Activated CD4-positive, alpha-beta T cell treated with anti-CD3 and anti-CD28 coated beads, Interleukin-2, amount 50 U/mL, for 1 hour (primary cell): ENCODE measurements at regions not wholly inside any gene's neighbourhood (a gene's known extent, or its start where the extent isn't known, plus 50 kb on each side); places are given as distances from the start of the nearest gene placed in this dataset.
A peak's percentile ranks its signal among the peaks of the same experiment; 100 is the strongest.
"Not testable (repeated sequence)": the region's sequence is repeated elsewhere in the genome, so short reads cannot be mapped to it uniquely, and the experiment has no call there.

Source experiments
- DNase-seq: peaks from one replicate; pipeline ENCODE4 v3.0.0-alpha.2; 2020

DNA sequence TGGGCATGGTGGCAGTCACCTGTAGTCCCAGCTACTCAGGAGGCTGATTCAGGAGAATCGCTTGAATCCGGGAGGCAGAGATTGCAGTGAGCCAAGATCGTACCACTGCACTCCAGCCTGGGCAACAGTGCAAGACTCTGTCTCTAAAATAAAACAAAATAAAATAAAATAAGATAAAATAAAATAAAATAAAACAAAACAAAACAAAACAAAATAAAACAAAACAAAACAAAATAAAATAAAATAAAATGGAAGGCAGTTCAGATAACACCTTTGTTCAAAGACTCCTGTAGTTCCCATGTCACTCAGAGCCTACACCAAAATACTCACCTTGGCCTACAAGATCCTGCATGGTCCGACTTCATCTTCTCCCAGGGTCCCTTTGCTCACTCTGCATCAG lies 61.3 kb downstream of the SYF2 start:
- not testable (repeated sequence) for DNase-seq

DNA sequence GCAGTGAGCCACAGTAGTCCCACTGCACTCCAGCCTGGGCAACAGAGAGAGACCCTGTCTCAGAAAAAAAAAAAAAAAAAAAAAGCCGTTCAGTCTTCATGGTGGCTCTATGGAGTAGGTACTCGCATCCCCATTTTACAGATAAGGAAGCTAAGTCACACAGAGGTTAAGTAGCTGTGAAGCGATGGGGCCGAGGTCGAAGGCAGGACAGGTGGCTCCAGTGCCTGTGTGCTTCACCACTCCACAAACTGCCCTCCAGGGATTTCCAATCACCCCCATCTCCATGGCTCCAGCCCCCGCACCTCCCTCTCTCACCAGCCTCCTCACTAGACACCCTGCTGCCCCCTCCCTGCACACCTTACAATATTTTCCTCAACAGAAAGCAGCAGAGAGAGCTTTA lies 61.9 kb downstream of the SYF2 start:
- DNase-seq: no peak

DNA sequence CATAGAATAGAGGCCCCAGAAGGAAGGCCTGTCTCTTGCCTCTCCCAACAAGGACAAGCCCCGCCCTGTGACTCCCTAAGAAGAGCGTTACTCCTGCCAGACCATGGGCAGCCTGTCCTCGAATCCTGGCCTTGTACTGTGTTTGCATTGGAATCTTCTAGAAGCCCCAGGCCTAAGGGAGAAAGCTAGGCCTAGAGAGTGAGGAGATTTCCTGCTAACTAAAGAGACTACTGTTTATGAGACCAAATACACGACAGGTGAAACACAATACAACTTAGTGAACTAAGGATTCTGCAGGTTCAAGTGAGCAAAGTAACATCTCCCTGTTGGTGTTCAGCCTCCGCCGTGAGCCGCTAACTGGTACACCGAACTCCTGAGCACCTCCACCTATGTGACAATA lies 62.7 kb downstream of the SYF2 start:
- no peak for DNase-seq

DNA sequence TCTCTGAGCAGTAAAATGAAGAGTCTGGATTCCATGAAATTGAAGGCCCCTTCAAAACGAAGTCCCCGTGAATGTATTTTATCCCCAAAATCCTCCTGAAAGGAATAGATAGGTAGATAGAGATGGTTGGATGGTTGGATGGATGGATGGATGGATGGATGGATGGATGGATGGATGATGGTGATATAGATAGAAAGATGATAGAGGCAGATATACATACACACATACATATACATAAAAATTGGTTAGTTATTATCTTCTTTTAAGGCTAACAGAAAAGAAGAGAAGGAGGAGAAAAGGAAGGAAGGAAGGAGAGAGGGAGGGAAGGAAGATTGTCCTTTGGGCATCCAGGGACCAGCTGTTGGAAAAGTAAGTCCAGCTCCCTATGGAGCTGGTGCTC lies 63.1 kb downstream of the SYF2 start:
- DNase-seq: no peak

DNA sequence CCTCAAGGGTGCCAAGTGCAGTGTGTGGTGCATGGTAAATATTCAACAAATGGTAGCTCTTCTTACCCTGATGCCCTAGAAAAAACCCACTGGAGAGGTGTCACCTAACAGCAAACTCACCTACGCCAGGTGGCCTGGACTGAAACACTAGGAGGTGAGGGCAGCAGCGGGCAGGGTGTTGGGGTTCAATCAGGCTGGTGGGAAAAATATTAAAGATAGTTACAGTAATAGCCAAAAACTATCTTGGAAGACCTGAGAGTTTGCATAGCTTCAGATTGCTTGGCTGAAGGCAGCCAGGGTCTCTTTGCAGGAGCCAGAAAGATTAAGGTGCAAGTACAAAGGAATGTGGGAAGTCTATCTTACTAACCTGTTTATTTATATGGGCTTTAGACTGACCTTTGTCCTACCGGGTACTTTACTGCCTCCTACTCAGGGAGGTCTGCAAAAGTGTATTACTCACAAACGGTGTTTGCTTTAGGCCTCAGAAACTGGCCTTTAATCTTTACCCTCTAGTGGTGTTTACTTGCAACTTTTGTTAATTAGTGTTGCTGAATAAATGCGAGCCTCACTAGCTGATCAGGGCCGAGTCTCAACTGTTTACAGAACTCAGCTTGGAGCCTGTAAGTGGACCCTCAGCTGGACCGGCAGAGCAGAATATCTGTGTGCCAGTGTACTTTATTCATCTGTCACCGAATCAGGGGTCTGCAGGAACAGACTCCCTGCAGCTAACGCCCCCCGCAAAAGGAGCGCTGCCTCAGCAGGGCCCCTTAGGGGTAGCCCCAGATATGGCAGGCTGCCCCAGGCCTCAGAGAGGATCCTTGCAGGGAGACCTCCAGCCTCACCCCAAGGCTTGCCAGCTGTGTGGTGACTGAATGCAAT lies 63.9 kb downstream of the SYF2 start:
- DNase-seq: no peak

DNA sequence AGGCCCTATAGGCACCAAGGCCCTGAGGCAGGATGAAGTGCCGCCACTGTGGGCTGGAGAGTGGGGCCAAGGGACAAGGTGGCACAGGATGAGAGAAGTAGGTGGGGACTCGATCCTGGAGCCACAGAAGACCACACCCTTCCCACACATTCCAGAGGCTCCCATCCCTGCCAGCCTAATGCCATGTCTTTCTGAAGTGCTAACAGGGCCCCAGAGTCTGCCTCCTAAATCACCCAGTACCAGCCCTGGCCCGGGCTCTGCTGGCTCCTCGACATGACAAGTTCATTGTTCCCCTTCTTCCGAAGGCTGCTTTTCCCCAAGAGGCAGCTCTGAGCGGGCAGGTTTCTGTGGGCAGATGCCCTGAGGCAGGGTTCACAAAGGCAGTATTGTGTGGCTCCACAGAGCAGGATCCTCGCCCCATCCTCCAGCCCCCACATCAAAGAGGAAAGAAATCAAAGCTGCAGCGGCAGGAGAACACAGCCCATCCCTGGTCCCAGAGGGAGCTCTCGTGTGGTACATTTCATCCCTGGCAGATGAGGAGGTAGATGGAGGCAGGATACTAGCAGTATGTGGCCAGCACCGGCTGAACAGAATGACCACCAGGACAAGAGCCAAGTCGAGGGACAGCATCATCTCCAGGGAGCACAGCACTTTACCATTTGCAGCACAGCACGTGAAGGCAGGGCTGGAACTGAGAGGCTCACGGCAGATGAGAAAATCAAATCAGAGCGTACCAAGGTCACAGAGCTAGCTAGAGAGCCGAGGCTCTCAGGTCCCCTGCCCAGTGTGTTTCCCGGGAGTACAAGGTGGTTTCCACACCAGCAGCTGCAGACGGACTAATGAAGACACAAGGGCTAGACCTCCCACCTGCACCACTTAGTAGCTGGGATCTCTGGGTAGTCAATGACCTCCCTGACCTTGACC lies 64.8 kb downstream of the SYF2 start:
- DNase-seq: peak; percentile 2

DNA sequence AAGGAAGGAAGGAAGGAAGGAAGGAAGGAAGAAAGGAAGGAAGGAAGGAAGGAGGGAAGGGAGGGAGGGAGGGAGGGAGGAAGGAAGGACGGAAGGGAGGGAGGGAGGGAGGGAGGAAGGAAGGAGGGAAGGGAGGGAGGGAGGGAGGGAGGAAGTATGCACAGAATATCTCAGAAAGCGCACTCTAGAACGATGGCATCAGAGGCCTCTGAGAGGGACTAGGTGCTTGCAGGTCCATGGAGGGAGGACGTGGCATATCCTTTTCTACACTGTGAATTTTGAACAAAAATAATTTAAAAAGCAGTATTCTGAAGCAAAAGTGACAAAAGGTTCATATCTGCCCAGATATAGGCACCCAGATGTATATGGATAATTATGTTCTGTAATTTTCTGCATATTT lies 65.5 kb downstream of the SYF2 start:
- no peak for DNase-seq

DNA sequence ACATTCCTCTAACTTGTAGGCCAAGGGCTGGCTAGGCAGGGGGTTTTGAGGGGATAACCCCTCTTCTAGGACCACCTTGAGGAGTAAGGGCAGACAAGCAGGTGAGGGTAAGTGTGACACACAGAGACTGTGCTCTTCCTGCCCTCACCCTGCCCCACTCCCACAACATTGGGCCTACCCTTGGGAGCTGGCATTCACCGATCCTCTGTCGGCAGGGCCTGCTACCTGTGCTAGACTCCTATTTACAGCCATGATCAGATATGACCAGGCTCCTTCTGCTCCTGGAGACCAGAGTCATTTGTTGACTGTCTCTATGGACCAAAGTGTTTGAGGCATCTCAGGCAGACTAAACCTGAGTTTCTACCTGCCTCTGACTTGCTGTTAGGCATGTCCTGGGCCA lies 68.3 kb downstream of the SYF2 start:
- DNase-seq: no peak

DNA sequence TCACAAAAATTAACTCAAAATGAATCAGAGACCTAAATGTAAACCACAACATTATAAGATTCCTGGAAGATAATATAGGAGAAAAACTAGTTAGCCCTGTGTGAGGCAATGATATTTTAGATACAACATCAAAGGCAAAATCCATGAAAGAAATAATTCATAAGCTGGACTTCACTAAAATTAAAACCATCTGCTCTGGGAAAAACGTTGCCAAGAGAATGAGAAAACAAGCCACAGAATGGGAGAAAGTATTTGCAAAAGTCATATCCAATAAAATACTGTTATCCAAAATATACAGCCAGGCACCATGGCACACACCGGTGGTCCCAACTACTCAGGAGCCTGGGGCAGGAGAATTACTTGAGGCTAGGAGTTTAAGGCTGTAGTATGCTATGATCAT lies 70.3 kb downstream of the SYF2 start:
- no peak for DNase-seq

DNA sequence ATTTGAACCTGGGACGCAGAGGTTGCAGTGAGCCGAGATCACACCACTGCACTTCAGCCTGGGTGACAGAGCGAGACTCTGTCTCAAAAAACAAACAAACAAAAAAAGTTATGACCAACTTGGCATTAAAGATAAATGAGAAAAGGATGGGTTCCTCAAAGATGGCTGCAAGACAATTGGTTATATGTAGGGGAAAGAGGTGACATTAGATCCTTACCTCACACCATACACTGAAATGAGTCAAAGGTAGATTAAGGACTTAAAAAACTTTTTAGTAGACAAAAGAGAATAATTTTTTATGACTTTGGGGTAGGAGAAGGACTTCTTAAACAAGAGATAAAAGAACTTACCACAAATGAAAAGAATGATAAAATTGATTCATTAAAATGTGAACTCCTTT lies 74.5 kb downstream of the SYF2 start:
- no peak for DNase-seq

DNA sequence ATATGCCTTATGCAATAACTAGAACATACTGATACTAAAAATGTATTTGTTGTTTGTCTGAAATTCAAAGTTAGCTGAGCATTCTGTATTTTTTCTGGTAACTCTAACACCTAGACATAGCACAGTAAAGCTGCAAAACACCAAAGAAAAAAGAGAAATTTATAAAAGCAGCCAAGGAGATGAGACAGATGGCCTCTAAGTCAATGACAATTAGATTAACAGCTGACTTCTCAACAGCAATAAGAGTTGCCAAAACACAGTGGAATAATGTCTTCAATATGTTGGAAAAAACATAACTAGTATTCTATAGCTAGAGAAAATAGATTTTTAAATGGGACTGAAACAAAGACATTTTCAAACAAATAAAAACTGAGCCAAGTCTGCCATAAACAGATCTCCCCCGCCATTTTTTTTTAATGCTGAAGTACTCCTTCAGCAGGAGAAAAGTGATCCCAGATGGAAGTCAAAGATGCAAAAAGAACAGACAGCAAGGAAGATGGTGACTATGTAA lies 81.3 kb downstream of the SYF2 start:
- DNase-seq: no peak

DNA sequence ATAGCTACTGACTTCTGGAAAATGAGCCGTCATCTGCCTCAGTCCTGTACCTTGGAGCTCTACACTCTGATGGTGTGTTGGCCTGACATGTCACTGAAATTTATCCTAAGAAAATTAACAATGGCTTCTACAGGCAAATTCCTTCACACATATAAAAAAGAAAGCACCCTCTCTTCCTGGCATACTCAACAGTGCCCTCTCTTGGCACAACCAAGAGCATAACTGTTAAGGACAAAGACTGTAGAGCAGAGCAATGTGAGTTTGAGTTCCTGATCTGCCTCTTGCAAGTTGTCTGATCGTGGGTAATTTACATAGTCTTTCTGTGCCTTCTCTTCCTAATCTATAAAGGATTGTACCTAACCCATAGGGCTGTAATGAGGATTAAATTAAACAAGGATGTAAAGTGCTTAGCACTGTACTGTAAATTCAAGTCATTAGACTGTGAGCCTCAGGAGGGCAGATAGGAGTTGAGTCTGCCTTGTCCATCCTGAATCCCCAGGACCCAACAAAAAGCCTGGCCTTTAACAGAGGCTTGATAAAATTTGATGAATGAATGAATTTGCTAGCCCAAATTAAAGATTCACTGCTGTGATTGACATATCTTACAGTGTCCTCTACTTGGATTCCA lies 83.5 kb downstream of the SYF2 start:
- no peak for DNase-seq

DNA sequence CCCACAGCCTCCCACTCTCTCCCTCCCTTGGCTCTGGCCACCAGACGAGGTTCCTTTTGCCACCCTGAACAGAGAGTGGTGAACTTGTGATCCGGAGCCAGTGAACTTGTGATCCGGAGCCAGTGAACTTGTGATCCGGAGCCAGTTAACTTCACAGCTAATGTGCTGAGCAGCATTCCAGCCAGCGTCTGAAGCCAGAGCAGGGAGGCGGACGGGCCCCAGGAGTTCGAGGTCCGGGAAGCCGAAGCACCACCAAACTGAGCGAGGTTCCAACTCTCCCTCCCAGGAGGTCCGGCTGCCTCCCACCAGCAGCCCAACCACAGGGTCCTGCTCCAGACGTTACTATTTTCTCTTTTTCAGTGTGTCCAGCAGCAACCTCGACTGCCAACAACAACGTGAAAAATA lies 85.8 kb downstream of the SYF2 start:
- no peak for DNase-seq

DNA sequence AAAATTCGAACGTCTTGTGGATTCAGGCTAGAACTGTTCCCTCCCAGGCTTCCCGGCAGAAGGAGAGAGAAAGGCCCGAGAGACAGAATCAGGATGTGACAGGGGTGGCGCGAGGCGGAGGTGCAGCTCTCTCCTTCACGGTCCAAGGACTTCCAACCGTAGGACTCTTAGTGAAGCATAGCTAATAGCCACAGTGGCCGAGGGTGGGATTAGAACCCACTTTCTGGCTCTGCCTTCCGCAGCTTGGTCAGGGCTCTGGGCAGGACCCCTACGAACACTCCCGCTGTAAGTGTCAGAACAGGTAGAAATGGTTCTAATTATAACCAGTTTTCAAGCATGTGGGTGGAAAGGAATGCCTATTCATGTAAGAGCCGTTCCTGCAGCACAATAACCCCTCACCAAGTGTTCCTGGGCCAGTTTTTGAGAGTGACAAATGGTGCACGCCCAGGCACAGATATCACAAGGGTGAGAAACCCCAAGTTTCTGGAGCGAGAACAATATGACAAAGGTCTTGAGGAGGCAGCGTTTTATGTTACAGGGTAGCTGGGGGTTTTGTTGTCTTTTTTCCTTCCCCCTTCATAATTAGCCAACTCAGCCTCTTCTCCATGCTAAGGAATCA lies 86.4 kb downstream of the SYF2 start:
- no peak for DNase-seq

DNA sequence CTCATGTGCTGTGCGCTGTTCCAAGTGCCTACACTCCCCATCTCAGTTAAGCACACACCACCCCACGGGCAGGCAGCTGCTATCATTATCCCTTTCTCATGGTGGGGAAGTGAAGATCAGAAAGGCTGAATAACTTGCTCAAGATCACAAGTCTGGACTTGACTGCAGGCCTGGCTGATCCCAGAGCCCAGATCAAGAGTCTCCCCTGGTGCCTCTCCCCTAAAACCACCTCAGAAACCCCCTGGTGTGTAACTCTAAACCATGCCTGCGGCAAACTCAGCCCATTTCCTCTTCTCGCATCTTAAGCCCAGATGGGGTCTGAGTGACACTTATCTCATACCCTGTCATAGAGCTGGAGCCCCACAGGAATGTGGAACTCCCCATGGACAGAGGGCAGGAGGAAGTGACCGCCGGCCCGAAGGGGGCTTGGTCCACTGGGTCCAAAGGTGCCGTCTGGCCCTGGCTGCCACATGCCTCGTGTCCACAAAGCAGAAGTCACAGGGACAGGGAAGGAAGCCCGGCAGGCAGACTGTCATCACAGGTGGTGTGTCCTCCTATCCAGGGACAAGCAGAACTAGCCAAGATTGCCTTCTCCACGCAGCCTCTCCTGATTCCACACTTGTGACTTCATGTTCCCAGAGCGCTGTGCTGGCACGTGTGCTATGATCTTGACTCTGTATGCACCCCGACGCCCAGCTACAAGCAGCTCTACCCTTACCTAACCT lies 92.1 kb downstream of the SYF2 start:
- no peak for DNase-seq

DNA sequence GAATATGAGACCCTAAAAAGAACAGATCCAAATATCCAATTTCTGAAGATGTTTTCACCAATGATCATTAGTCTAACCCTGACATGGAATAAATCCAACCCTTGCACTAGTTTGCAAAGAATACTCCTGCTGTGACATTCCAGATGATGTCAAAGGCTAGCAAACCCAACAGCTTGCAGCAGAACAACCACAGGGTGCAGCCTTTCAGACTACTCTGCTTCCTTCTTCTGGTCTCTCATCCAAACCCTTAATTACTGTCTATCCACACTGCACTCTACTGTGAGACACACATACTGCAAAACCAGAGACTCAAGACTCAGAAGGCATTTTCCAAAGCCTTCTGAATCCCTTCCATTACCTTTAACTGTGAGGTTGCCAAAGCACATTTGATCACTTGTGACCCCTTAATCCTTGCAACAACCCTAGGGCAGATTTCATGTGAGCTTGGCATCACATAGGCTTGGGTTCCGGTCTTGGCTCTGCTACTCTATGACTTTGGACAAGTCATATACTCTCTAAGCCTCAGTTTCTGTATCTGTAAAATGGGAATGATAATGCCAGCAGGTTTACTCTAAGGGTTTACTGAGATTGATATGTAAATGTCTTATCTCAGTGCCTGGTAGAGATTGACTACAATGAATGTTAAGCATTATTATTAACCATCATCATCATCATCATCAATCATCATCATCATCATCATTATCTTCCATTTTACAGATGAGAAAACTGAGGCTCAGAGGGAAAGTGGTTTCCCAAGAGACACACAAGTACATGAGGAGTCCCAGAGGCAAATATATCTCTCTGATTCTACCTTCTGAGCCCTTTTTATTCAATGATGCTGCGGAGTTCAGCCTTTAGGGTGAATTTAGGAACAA lies 94.5 kb downstream of the SYF2 start:
- no peak for DNase-seq

DNA sequence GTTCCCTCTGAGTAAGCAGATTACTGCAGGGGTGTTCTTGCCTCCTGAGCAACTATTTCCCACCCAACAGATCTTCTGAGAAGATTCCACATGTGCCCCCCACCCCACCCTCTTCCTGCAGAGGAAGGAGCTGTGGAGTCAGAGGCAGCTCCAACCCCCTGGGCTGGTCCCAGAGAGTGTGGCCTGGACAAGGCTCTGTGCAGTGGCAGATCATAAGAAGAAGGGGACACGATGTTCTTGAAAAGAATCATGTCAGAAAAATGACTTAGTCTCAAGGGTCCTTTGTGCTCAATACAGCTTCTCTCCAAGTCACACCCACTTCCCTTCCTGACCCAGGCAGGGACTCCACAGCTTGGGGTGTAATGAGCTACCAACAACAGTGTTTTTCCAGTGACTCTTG lies 95.2 kb downstream of the SYF2 start:
- no peak for DNase-seq

DNA sequence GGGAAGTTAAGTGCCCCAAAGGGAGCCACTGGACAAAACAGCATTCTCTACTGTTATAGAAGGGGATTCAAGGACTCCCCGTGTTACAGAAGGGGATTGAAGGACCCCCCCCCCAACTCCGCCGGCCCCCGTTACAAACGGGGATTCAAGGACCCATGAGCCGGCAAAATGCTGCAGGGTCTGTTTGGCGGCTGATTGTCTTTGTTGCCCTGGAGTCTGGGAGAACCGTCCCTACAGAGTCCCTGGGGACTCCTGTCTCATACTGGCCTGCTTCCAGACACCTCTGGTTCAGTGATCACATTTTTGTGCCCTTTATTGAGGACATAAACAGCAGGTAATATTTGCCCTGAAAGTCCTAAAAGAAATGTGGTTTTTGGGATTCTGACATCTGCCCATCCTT lies 96.4 kb downstream of the SYF2 start:
- no peak for DNase-seq

DNA sequence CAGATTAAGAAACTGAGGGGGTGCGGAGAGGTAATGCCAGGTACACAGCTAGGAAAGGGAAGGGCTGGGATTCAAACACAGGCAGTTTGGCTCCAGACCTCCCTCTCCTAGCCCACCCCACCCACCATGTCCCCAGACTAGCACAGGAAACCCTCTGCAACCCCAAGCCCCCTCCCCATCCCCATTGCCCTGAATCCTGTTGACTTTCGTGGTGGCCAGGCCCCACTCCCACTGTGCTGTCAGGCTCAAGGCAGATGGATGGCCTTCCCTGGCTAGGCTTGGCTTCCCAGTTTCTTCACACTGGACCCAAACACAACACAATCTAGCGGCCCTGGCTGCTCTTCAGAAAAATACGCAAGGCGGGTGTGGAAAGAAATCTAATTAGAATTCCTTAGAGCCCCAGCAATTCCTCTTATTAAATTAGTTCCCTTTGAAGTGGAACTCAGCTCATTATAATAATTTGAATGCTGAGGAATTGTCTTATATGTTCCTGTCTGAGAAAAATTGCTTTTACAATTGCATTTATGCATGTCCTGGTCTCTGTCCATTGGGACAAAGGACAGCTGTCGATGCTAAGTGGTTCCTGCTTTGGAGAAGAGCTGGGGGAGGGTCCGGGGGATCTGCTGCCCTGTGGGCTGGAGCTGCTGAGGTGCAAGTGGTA lies 97.4 kb downstream of the SYF2 start:
- no peak for DNase-seq

DNA sequence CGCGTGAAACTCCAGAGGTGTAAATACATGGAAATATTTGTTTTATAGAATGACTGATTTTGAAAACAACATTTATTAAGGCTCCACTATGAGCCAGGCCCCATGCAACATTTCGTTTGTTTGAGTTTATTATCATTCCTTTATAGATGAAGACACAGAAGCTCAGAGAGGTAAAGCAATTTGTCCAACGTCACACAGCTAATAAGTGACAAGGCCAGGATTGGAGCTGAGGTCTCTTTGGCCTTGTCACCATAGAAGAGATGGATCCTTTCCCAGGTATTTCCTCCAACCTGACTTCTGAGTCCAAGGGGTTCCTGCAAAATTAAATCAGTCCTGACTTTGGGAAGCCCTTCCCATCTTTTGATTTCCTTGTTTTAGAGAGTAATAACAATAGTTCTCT lies 98.0 kb downstream of the SYF2 start:
- DNase-seq: no peak

DNA sequence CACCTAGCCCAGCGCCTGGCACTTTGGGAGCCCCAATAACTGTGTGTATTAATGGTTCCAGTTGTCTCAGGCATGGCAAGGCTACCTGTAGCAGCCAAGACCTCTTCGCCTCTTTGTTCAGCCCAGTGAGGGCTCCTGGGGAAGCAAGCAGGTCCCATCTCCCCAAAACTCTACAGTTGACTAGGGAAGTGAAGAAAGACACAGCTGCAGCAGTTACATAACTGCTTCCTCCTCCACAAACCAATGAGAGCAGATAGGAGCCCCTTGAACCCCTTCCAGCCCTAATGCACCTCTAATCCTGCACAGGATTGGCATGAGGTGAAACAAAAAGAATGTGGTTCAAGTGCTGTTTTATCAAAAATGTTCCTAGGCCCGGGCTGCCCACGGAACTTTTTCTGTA lies 100.5 kb downstream of the SYF2 start:
- DNase-seq: no peak
